ENCODE measurements at regions not wholly inside any gene's neighbourhood (a gene's known extent, or its start where the extent isn't known, plus 50 kb on each side); places are given as distances from the start of the nearest gene placed in this dataset.

DNA sequence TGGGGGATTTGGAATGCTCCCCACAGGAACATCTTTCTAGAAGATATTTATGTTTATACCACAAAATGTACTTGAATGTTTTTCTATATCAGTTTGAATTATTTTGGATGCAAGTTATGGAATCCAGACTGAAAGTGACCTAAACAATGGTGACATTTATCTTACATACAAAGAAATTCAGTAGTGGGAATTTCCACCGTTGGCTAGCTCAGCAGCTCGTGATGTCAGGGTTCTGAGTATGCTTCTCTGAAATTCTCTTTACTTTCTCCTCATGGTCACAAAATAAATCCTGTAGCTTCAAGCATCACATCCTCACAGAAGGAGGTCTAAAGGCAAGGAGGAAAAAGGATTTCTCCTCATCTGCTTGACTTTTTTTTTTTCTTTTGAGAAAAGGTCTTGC lies 105.3 kb downstream of the AKAIN1 start:
- Histone ChIP-seq H3K4me3 (ENCODE audit: extremely low read depth, insufficient read depth, low read length, poor library complexity, severe bottlenecking) (no peak overlapping the region), H3K36me3 (ENCODE audit: control insufficient read depth, insufficient read depth, low read length) (no peaks in the 10 kb centered on the region), H3K9me3 (ENCODE audit: control insufficient read depth, low read length) (no peaks in the 10 kb centered on the region), H3K4me1 (ENCODE audit: control insufficient read depth, insufficient read depth, low read length, poor library complexity, severe bottlenecking) (peaks cover 16% of the 10 kb centered on the region), H3K27ac (ENCODE audit: low read depth, low read length, severe bottlenecking) (no peak overlapping the region)
- WGBS, 2 experiments (ENCODE audit: insufficient coverage in 2 of 2), result 100% methylated on average over 1 of the region's 2 CpGs; no CpG with 5 or more reads in 1 of the 2 experiments

DNA sequence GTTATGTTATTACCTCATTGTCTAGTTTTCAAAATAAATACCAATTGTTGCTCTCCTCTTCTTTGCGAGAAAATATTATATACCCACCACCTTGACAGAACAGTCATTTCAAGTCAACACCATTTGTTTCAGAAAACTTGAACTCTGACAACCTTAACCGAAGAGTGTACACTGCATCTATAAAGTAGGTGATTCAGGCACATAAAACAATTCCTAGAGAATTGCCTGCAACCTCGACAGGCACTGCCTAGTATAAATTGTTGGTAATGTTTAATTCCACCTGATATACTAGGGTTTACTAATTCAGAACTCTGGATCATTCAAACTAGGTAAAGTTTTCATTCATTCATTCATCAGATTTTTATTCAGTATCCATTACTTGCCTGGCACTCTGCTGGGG lies 121.8 kb downstream of the AKAIN1 start:
- Histone ChIP-seq H3K9me3 (ENCODE audit: control insufficient read depth, low read length) (no peaks in the 10 kb centered on the region), H3K4me3 (ENCODE audit: extremely low read depth, insufficient read depth, low read length, poor library complexity, severe bottlenecking) (no peak overlapping the region), H3K36me3 (ENCODE audit: control insufficient read depth, insufficient read depth, low read length) (no peaks in the 10 kb centered on the region), H3K4me1 (ENCODE audit: control insufficient read depth, insufficient read depth, low read length, poor library complexity, severe bottlenecking) (no peaks in the 10 kb centered on the region), H3K27ac (ENCODE audit: low read depth, low read length, severe bottlenecking) (no peak overlapping the region)
- WGBS, 2 experiments (ENCODE audit: insufficient coverage in 2 of 2), result 94 to 100% methylated on average over 3 of the region's 3 CpGs

GRCh38 chr18:5073026-5073944 lies 123.8 kb downstream of the AKAIN1 start:
- Histone ChIP-seq H3K4me1 (ENCODE audit: control insufficient read depth, insufficient read depth, low read length, poor library complexity, severe bottlenecking) (no peaks in the 10 kb centered on the region), H3K36me3 (ENCODE audit: control insufficient read depth, insufficient read depth, low read length) (no peaks in the 10 kb centered on the region), H3K4me3 (ENCODE audit: extremely low read depth, insufficient read depth, low read length, poor library complexity, severe bottlenecking) (no peak overlapping the region), H3K9me3 (ENCODE audit: control insufficient read depth, low read length) (no peaks in the 10 kb centered on the region), H3K27ac (ENCODE audit: low read depth, low read length, severe bottlenecking) (no peak overlapping the region)
- WGBS, 2 experiments (ENCODE audit: insufficient coverage in 2 of 2), result 39 to 100% methylated on average over 1 to 4 of the region's 9 CpGs

GRCh38 chr18:5068851-5069250 lies 128.2 kb downstream of the AKAIN1 start:
- WGBS, 2 experiments (ENCODE audit: insufficient coverage in 2 of 2), result 94% methylated on average over 3 of the region's 3 CpGs; no CpG with 5 or more reads in 1 of the 2 experiments
- H3K9me3 ChIP-seq (ENCODE audit: control insufficient read depth, low read length), result no peaks in the 10 kb centered on the region

DNA sequence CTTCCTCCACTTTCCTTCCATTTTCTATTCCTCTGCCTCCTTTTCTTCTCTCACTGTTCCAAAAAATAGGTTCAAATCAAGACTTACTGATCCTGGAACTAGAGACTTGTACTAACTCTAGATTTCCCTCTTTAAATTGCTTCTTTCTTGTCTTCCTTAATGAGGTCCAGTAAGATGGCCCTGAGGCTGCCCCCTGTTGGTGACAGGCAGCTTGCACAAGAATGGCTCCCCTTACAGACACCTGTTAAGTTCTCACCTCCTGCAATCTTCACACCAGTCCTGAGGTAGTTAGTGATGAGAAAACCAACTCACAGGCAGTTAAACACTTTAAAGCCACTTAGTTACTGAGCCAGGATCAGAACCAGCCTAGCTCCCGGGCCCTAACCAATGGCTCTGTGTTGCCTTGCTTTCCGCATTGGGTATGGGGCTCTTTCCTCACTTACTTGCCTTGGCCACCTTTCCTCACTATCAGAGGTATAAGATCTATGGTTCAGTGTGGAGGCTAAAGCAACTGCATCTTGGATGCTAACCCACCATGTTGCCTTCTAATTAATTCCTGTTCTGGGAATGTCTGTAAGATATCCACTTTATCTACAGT lies 130.6 kb downstream of the AKAIN1 start:
- WGBS, 2 experiments (ENCODE audit: insufficient coverage in 2 of 2), result 100% methylated on average over 1 to 2 of the region's 2 CpGs
- no peaks in the 10 kb centered on the region for H3K36me3 ChIP-seq (ENCODE audit: control insufficient read depth, insufficient read depth, low read length)
- no peaks in the 10 kb centered on the region for H3K4me1 ChIP-seq (ENCODE audit: control insufficient read depth, insufficient read depth, low read length, poor library complexity, severe bottlenecking)
- no peaks in the 10 kb centered on the region for H3K9me3 ChIP-seq (ENCODE audit: control insufficient read depth, low read length)
- H3K27ac ChIP-seq (ENCODE audit: low read depth, low read length, severe bottlenecking), result no peak overlapping the region
- no peak overlapping the region for H3K4me3 ChIP-seq (ENCODE audit: extremely low read depth, insufficient read depth, low read length, poor library complexity, severe bottlenecking)

More at GRCh38 chr18:5068851-5069250, 128.2 kb downstream of the AKAIN1 start:
- no peaks in the 10 kb centered on the region for H3K4me1 ChIP-seq (ENCODE audit: control insufficient read depth, insufficient read depth, low read length, poor library complexity, severe bottlenecking)
- H3K27ac ChIP-seq (ENCODE audit: low read depth, low read length, severe bottlenecking), result no peak overlapping the region
- H3K36me3 ChIP-seq (ENCODE audit: control insufficient read depth, insufficient read depth, low read length), result no peaks in the 10 kb centered on the region
- no peak overlapping the region for H3K4me3 ChIP-seq (ENCODE audit: extremely low read depth, insufficient read depth, low read length, poor library complexity, severe bottlenecking)

DNA sequence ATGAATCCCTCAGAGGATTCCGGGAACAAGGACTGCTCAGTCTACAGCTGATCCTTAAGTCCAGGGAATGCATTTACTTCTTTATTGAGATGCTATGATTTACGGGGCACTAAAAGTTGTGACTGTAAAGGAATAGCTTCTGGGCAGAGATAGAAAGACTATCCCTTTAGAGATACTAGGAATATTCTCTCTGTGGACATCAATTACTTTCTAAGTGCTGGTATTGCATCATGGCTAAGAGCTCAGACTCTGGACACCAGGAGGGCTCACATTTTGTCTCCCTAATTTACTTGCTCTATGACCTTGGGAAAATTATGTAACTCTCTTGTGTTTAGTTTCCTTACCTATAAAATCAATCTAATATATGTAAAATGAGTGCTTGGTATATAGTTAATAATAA lies 131.4 kb downstream of the AKAIN1 start:
- H3K4me3 ChIP-seq (ENCODE audit: extremely low read depth, insufficient read depth, low read length, poor library complexity, severe bottlenecking), result no peak overlapping the region
- H3K36me3 ChIP-seq (ENCODE audit: control insufficient read depth, insufficient read depth, low read length), result no peaks in the 10 kb centered on the region
- no peaks in the 10 kb centered on the region for H3K9me3 ChIP-seq (ENCODE audit: control insufficient read depth, low read length)
- H3K4me1 ChIP-seq (ENCODE audit: control insufficient read depth, insufficient read depth, low read length, poor library complexity, severe bottlenecking), result no peaks in the 10 kb centered on the region
- H3K27ac ChIP-seq (ENCODE audit: low read depth, low read length, severe bottlenecking), result no peak overlapping the region
- WGBS, 2 experiments (ENCODE audit: insufficient coverage in 2 of 2), result 93 to 100% methylated on average over 2 of the region's 2 CpGs

DNA sequence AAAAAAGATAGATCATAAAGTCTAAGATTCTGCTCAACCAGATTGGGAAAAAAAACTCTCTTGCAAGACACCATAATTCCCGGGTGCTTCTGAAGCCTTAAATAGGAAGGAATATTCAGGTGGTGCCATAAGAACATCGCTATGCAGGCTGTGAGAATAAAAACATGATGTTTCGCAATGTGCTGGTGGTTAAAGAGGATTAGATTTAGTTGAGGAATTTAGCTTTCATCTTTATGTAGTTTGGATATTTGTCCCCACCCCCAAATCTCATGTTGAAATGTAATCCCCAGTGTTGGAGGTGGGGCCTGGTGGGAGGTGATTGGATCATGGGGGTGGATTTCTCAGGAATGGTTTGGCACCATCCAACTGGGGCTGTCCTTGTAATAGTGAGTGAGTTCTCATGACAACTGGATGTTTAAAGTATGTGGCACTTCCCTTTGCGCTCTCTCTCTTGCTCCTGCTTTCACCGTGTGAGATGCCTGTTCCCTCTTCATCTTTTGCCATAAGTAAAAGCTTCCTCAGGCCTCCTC lies 132.2 kb downstream of the AKAIN1 start:
- WGBS, 2 experiments (ENCODE audit: insufficient coverage in 2 of 2), result 96% methylated on average over 3 of the region's 5 CpGs
- no peak overlapping the region for H3K4me3 ChIP-seq (ENCODE audit: extremely low read depth, insufficient read depth, low read length, poor library complexity, severe bottlenecking)
- no peaks in the 10 kb centered on the region for H3K9me3 ChIP-seq (ENCODE audit: control insufficient read depth, low read length)
- no peaks in the 10 kb centered on the region for H3K4me1 ChIP-seq (ENCODE audit: control insufficient read depth, insufficient read depth, low read length, poor library complexity, severe bottlenecking)
- H3K27ac ChIP-seq (ENCODE audit: low read depth, low read length, severe bottlenecking), result no peak overlapping the region
- H3K36me3 ChIP-seq (ENCODE audit: control insufficient read depth, insufficient read depth, low read length), result no peaks in the 10 kb centered on the region

GRCh38 chr18:5061785-5062184 lies 135.3 kb downstream of the AKAIN1 start:
- H3K9me3 ChIP-seq (ENCODE audit: control insufficient read depth, low read length), result no peaks in the 10 kb centered on the region
- H3K4me1 ChIP-seq (ENCODE audit: control insufficient read depth, insufficient read depth, low read length, poor library complexity, severe bottlenecking), result peaks cover 8% of the 10 kb centered on the region
- H3K27ac ChIP-seq (ENCODE audit: low read depth, low read length, severe bottlenecking), result no peak overlapping the region
- H3K36me3 ChIP-seq (ENCODE audit: control insufficient read depth, insufficient read depth, low read length), result no peaks in the 10 kb centered on the region
- no peak overlapping the region for H3K4me3 ChIP-seq (ENCODE audit: extremely low read depth, insufficient read depth, low read length, poor library complexity, severe bottlenecking)
- WGBS, 2 experiments (ENCODE audit: insufficient coverage in 2 of 2), result 100% methylated on average over 1 to 2 of the region's 2 CpGs

GRCh38 chr18:5060543-5060942 lies 136.5 kb downstream of the AKAIN1 start:
- 67 to 100% methylated on average over 1 of the region's 3 CpGs for WGBS, 2 experiments (ENCODE audit: insufficient coverage in 2 of 2)
- peaks cover 8% of the 10 kb centered on the region for H3K4me1 ChIP-seq (ENCODE audit: control insufficient read depth, insufficient read depth, low read length, poor library complexity, severe bottlenecking)
- no peak overlapping the region for H3K27ac ChIP-seq (ENCODE audit: low read depth, low read length, severe bottlenecking)
- H3K9me3 ChIP-seq (ENCODE audit: control insufficient read depth, low read length), result no peaks in the 10 kb centered on the region
- H3K4me3 ChIP-seq (ENCODE audit: extremely low read depth, insufficient read depth, low read length, poor library complexity, severe bottlenecking), result no peak overlapping the region
- no peaks in the 10 kb centered on the region for H3K36me3 ChIP-seq (ENCODE audit: control insufficient read depth, insufficient read depth, low read length)

DNA sequence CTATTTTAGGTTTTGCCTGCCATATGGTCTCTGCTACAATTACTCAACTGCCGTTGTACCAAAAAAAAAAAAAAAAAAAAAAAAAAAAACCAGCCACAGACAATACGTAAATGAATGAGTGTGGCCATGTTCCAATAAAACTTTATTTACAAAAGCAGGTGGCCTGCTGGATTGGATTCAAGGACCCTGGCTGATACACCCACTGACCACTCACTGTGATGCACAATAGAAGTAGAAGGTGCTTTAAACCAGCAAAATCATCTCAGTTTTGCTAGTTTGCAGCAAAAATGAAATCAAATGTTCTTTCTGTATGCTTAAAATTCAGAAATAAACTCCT lies 137.4 kb downstream of the AKAIN1 start:
- Histone ChIP-seq H3K4me1 (ENCODE audit: control insufficient read depth, insufficient read depth, low read length, poor library complexity, severe bottlenecking) (peaks cover 8% of the 10 kb centered on the region), H3K36me3 (ENCODE audit: control insufficient read depth, insufficient read depth, low read length) (no peaks in the 10 kb centered on the region), H3K27ac (ENCODE audit: low read depth, low read length, severe bottlenecking) (no peak overlapping the region), H3K4me3 (ENCODE audit: extremely low read depth, insufficient read depth, low read length, poor library complexity, severe bottlenecking) (no peak overlapping the region), H3K9me3 (ENCODE audit: control insufficient read depth, low read length) (no peaks in the 10 kb centered on the region)
- no CpG with 5 or more reads among the region's 2 CpGs for WGBS, 2 experiments (ENCODE audit: insufficient coverage in 2 of 2)
